ENCODE measurements at regions not wholly inside any gene's neighbourhood (a gene's known extent, or its start where the extent isn't known, plus 50 kb on each side); places are given as distances from the start of the nearest gene placed in this dataset.

- no peaks in the 10 kb centered on the region for H3K36me3 ChIP-seq
- no peaks in the 10 kb centered on the region for H3K4me1 ChIP-seq
- H3K4me3 ChIP-seq: no peak overlapping the region
- TF ChIP-seq CTCF (IDR thresholded peaks at IDR 0.05): no peak
- TF ChIP-seq POLR2A (IDR thresholded peaks at IDR 0.05): no peak
- H3K27ac ChIP-seq: no peak overlapping the region
- H3K9me3 ChIP-seq: no peaks in the 10 kb centered on the region
- no peak for DNase-seq
- H3K27me3 ChIP-seq: no peaks in the 10 kb centered on the region
Observed at GRCh38 chr1:239023732-239024360, 362.5 kb upstream of the CHRM3 start.

GRCh38 chr1:239016337-239016736 is 370.0 kb upstream of the CHRM3 start:
- no peak for TF ChIP-seq CTCF (IDR thresholded peaks at IDR 0.05)
- no peak for TF ChIP-seq POLR2A (IDR thresholded peaks at IDR 0.05)
- no peaks in the 10 kb centered on the region for H3K27me3 ChIP-seq
- H3K4me3 ChIP-seq: no peak overlapping the region
- no peaks in the 10 kb centered on the region for H3K9me3 ChIP-seq
- no peak overlapping the region for H3K27ac ChIP-seq
- H3K4me1 ChIP-seq: no peaks in the 10 kb centered on the region
- no peak for DNase-seq
- H3K36me3 ChIP-seq: no peaks in the 10 kb centered on the region

GRCh38 chr1:239011382-239011781 is 375.0 kb upstream of the CHRM3 start:
- H3K4me1 ChIP-seq: no peaks in the 10 kb centered on the region

GRCh38 chr1:239008568-239008967 is 377.8 kb upstream of the CHRM3 start:
- H3K27ac ChIP-seq: no peak overlapping the region
- no peaks in the 10 kb centered on the region for H3K27me3 ChIP-seq
- no peak overlapping the region for H3K4me3 ChIP-seq
- TF ChIP-seq POLR2A (IDR thresholded peaks at IDR 0.05) (no peak), CTCF (IDR thresholded peaks at IDR 0.05) (no peak)
- H3K9me3 ChIP-seq: no peaks in the 10 kb centered on the region
- H3K36me3 ChIP-seq: no peaks in the 10 kb centered on the region
- no peaks in the 10 kb centered on the region for H3K4me1 ChIP-seq
- no peak for DNase-seq

More at GRCh38 chr1:239011382-239011781, 375.0 kb upstream of the CHRM3 start:
- no peak overlapping the region for H3K27ac ChIP-seq
- H3K36me3 ChIP-seq: no peaks in the 10 kb centered on the region
- TF ChIP-seq CTCF (IDR thresholded peaks at IDR 0.05) (no peak), POLR2A (IDR thresholded peaks at IDR 0.05) (no peak)
- no peaks in the 10 kb centered on the region for H3K9me3 ChIP-seq
- no peak overlapping the region for H3K4me3 ChIP-seq
- DNase-seq: no peak
- no peaks in the 10 kb centered on the region for H3K27me3 ChIP-seq

GRCh38 chr1:239006276-239006675 is 380.1 kb upstream of the CHRM3 start:
- no peaks in the 10 kb centered on the region for H3K9me3 ChIP-seq
- no peaks in the 10 kb centered on the region for H3K27me3 ChIP-seq
- H3K36me3 ChIP-seq: no peaks in the 10 kb centered on the region
- no peak for TF ChIP-seq CTCF (IDR thresholded peaks at IDR 0.05)
- no peak for TF ChIP-seq POLR2A (IDR thresholded peaks at IDR 0.05)
- H3K4me1 ChIP-seq: no peaks in the 10 kb centered on the region
- DNase-seq: no peak
- no peak overlapping the region for H3K4me3 ChIP-seq
- H3K27ac ChIP-seq: no peak overlapping the region

- TF ChIP-seq CTCF (IDR thresholded peaks at IDR 0.05) (no peak), POLR2A (IDR thresholded peaks at IDR 0.05) (no peak)
- DNase-seq: no peak
- no peaks in the 10 kb centered on the region for H3K4me1 ChIP-seq
- no peak overlapping the region for H3K4me3 ChIP-seq
- no peaks in the 10 kb centered on the region for H3K9me3 ChIP-seq
- no peaks in the 10 kb centered on the region for H3K36me3 ChIP-seq
- no peak overlapping the region for H3K27ac ChIP-seq
- no peaks in the 10 kb centered on the region for H3K27me3 ChIP-seq
Observed at GRCh38 chr1:238999944-239000343, 386.4 kb upstream of the CHRM3 start.
